Left kidney (tissue), 1 donor: ENCODE measurements at regions not wholly inside any gene's neighbourhood (a gene's known extent, or its start where the extent isn't known, plus 50 kb on each side); places are given as distances from the start of the nearest gene placed in this dataset.
"Not testable (repeated sequence)": the region's sequence is repeated elsewhere in the genome, so short reads cannot be mapped to it uniquely, and the experiment has no call there.

Experiments
- DNase-seq: peaks from one replicate; pipeline ENCODE4 v3.0.0-alpha.2; 2013

DNA sequence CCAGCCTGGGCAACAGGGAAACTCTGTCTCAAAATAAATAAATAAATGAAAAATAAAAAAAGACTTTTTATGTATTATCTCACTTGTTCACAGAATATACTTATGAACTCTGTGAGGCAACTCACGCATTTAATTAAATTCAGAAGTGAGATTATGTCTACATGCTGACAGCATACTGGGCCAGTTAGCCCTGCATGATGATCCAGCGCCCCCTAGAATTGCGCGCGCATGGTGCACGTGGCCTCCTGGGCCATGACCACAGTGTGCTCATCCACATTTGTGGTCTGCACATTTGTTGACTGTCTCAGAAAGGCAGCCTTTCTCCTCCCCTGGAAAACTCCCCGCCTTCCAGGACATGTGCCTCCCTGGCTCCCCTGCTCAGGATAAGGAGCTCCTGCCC lies 64.8 kb upstream of the METTL9 start:
- DNase-seq, result not testable (repeated sequence)

DNA sequence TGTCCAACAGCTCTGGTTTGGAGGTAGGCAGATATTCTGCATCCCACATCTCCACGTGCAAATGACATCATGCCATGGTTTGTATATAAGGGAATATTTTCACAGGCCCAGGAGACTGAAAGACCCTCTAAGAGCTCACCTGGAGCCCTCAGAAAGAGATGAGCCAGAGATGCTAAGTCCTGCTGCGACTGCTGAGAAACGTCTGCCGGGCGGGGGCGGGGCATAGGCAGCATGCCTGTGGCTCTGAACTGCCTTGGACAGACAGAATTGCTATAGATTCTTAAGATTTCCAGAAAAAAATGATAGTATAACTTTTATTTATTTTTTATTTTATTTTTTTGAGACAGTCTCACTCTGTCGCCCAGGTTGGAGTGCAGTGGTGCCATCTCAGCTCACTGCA lies 64.2 kb upstream of the METTL9 start:
- not testable (repeated sequence) for DNase-seq

DNA sequence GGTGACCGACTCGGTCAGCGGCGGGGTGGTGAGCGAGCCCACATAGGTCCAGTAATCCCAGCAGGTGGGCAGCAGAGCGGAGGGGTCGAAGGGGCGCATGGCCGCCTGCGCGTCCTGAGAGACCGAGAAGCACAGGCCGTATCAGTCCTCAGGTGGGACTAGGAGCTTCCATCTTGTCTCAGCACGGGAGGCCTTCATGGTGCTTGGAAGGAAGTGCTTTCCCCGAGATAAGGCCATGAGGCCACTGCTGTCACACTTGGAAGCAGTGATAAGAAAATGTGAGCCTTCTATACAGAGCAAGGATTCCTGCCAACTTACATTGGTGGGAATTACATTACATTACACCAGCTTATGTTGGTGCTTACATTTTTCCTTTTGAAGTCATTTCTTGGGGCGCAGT lies 62.6 kb upstream of the METTL9 start:
- not testable (repeated sequence) for DNase-seq

DNA sequence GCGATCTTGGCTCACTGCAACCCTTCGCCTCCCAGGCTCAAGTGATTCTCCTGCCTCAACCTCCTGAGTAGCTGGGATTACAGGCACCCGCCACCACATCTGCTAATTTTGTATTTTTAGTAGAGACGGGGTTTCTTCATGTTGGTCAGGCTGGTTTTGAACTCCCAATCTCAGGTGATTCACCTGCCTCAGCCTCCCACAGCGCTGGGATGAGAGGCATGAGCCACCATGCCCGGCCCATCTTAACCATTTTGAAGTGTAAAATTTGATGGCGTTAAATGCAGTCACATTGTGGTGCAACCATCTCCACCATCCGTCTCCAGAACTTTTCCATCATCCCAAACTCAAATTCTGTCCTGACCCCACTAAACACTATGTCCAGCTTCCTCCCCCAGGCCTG lies 61.8 kb upstream of the METTL9 start:
- not testable (repeated sequence) for DNase-seq

DNA sequence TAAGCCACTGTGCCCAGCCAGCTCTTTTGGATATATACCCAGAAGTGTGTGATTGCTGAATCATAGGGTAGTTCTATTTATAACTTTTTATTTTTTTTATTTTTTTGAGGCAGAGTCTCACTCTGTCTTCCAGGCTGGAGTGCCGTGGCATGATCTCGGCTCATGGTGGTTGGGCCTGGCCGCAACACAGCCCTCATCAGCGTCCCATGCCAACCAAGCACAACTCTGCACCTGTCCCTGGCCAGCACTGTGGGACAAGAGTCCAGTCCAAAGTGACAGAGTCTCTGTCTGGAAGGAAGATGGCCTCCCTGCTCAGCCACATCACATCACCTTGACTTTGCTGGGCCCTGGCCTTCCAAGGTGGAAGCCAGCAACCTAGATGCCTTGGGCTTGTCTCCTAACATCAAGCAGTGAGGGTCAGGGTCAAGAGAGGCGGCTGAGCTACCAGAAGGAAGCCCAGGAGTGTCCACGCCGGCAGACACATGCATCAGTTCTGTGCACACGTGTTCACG lies 60.2 kb upstream of the METTL9 start:
- DNase-seq, result not testable (repeated sequence)

DNA sequence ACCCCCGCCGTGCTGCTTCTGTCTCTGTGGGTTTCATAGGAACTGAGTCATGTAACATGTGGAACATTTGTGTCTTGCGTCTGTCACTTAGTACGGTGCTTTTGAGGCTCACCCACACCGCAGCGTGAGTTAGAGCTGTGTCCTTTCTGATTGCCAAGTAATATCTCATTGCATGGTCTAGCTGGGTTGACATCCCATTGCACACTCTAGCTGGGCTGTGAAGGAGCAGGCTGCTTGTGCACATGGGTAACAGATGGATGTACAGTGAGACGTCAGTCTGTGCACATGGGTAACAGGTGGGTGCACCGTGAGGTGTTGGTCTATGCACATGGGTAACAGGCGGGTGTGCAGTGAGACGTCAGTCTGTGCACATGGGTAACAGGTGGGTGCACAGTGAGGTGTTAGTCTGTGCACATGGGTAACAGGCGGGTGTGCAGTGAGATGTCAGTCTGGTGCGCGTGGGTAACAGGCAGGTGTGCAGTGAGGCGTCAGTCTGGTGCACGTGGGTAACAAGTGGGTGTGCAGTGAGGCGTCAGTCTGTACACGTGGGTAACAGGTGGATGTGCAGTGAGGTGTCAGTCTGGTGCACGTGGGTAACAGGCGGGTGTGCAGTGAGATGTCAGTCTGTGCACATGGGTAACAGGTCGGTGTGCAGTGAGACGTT lies 58.5 kb upstream of the METTL9 start:
- DNase-seq, result not testable (repeated sequence)

DNA sequence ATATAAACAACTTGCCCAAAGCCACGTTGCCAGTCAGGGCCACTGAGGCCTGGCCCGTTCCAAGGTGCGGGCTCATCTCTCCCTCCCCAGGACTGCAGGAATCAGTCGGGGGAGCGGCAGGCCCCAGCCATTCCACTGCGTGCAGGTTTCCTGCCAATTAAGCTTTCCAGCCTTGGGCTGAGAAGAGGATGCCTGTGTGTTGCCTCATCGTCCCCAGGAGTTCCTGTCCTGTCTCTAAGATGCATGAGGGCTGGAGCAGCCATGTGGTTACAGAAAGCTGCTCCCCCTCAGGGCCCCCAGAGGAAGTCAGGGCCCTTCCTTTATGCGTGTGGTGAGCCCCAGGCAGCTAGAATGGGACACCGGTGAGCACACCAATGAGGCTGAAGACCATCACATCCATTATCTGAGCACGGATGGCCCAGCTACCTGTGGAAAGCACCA lies 57.7 kb upstream of the METTL9 start:
- not testable (repeated sequence) for DNase-seq

DNA sequence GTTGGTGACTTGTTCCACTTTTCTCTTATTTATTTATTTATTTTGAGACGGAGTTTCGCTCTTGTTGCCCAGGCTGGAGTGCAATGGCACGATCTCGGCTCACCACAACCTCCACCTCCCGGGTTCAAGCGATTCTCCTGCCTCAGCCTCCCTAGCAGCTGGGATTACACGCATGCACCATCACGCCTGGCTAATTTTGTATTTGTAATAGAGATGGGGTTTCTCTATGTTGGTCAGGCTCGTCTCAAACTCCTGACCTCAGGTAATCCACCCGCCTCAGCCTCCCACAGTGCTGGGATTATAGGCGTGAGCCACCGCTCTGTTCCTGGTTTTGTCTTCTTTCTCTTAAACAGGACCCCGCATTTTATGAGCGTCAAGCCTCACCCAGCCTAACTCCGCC lies 57.3 kb upstream of the METTL9 start:
- not testable (repeated sequence) for DNase-seq

DNA sequence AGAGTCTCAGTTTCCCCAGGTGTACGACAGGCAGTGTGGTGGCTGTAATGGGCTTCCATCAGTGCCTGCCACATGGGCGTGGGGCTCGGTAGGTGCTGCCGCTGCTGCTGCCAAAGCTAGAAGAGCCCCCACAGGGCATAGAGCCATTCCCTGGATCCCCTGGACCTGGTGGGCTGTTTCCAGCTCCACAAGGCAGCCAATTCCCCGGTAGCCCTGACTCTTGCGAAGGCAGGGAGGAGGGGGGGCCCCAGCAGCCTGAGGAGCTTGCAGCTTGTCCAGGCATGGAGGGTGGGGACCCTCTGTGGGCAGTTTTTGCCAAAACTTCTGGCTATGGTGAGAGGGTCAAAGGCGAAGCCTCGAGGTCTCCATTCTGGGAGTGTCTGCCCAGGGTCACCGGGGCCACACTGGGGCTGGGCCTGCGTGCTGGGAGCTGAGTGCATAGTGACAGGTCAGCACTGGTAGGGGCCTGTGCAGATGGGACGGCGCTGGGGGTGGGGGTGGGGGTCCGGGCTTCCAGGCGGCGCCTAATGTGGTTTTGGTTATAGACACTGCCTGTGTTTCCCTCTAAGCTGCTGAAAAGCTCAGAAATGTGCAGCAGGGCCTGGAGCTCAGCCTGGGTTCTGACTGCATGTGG lies 56.8 kb upstream of the METTL9 start:
- not testable (repeated sequence) for DNase-seq

DNA sequence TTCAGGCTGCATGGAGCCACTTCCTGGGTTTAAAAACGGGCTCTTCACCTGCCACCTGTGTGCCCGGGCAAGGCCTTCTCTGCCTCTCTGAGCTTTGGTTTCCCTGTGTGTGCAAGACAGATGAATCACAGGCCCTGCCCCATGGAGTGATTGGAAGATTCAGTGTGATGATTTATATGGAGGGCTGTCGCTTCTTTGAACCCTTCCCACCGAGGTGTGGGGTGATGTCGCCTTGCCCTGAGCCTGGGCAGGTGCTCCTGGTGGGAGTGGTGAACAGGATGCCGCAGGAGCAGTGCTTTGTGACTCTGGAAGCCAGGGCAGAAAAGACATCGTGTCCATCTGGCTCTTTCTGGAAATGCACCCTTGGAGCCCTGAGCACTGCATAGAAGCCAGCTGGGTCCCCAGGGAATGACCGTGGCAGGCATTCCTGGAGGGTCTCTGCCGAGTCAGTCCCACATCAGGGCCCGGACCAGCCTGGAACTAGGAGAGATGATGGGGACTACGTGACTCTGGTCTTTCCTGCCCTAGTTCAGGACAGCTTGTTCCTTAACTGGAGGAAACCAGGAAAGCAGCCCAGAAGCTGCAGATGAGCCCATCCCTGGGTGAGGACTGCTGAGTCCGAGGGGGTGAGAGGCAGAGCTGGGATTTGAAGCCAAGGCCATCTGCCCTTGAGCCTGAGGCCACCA lies 56.1 kb upstream of the METTL9 start:
- DNase-seq, result not testable (repeated sequence)

DNA sequence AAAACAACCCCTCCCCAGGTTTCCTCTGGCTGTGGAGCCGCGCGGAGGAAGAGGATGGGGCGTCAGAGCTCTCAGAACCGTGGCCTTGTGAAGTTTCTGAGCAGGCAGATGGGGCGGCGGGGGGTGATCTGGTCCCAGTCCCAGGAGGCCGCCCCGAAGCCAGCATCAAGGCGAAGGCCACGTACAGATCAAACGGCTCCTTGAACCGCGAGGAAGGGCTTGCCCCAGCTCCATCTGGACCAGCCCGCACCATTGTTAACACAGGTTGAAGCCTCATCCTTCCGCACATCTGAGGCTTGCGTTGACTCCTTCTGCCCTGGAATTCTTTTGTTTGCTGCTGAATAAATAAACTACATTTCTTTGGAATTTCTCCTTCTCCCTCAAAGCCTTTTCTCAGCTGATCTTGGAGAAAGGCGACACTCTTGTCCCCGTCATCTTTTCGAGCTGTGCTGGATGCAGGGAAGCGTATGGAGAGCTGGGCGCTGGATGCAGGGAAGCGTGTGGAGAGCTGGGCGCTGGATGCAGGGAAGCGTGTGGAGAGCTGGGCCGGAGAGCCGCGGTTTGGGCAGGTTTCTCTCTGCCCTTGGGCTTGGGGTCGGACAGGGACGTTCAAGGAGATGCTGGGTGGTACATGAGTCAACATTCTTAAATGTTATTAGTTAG lies 53.6 kb upstream of the METTL9 start:
- DNase-seq, result not testable (repeated sequence)

DNA sequence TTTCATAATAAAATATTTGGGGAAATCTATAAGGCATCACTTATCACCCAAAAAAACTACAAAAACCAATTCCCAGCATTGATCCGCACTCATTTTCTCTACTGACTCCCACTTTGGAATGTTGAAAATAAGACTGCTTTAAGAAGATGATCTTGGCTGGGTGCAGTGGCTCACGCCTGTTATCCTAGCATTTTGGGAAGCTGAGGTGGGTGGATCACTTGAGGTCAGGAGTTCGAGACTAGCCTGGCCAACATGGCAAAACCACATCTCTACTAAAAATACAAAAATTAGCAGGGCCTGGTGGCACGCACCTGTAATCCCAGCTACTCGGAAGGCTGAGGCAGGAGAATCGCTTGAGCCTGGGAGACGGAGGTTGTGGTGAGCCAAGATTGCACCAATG lies 50.0 kb upstream of the METTL9 start:
- not testable (repeated sequence) for DNase-seq
